ENCODE measurements at regions not wholly inside any gene's neighbourhood (a gene's known extent, or its start where the extent isn't known, plus 50 kb on each side); places are given as distances from the start of the nearest gene placed in this dataset.

DNA sequence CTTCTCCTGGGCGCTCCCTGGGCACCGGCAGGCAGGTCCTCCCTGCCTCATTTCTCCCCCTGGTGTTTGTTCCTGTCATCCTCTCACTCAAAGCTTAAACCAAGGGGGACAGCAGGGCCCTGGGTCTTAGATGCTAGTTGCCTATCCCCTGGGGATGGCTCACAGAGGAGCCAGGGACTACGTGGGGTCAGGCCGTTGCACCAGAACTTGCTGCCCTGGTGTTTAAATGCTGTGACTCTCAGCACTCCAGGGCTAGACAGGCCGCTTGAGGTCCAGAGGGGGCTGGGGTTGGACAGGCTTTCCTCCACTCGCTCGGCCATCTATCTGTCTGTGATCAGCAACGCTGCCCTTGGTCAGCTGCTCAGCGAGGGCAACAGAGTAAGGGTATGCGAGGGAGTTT, 340.3 kb downstream of the CXCL12 start:
- Histone ChIP-seq H3K36me3 (ENCODE audit: insufficient read depth, low read length) (no peaks in the 10 kb centered on the region), H3K4me1 (ENCODE audit: control insufficient read depth, insufficient read depth, low read length, unreplicated experiment) (peaks cover 6% of the 10 kb centered on the region), H3K27ac (ENCODE audit: low read depth, low read length) (no peak overlapping the region), H2AFZ (ENCODE audit: low read length, unreplicated experiment) (no peak overlapping the region), H3K4me3 (ENCODE audit: low read depth, low read length) (no peak overlapping the region), H3K79me2 (ENCODE audit: control insufficient read depth, insufficient read depth, low read length, unreplicated experiment) (no peaks in the 10 kb centered on the region), H3K27me3 (ENCODE audit: insufficient read depth, low read length) (no peaks in the 10 kb centered on the region)

DNA sequence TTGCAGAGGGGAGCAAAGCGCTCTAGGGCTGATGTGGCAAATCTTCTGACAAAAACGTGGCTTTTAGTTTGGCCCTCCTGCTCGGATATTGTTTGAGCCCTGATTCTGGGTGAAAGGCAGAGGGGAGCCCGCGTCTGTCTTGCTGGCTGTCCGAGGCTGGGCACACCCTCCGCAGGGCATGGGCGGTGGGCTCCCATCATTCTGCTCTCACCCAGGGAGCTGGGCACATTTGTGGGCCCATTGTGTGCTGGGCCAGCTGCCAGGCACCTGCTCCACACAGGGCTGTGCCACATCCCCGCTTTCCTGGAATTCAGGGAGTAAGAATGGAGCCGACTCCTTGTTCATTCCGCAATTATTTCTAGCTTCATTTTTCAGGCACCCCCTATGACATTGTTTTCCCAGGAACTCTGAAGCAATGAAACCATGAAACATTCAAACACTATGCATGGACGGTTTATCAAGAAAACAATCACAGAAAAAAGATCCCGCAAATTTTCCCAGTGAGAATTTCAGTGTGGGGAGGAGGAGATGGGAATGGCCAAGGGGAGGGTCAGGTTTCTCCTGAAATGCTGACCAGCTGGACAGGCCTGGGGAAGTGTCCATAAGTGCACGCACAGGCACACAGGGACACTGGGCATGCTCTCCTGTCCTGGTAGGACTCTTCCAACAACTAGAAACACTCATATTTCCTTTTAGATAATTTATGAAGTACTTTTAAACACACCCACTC, 341.1 kb downstream of the CXCL12 start:
- no peak overlapping the region for H3K27ac ChIP-seq (ENCODE audit: low read depth, low read length)
- H3K79me2 ChIP-seq (ENCODE audit: control insufficient read depth, insufficient read depth, low read length, unreplicated experiment): no peaks in the 10 kb centered on the region
- H2AFZ ChIP-seq (ENCODE audit: low read length, unreplicated experiment): no peak overlapping the region
- no peak overlapping the region for H3K4me3 ChIP-seq (ENCODE audit: low read depth, low read length)
- H3K4me1 ChIP-seq (ENCODE audit: control insufficient read depth, insufficient read depth, low read length, unreplicated experiment): peaks cover 8% of the 10 kb centered on the region
- no peaks in the 10 kb centered on the region for H3K36me3 ChIP-seq (ENCODE audit: insufficient read depth, low read length)
- H3K27me3 ChIP-seq (ENCODE audit: insufficient read depth, low read length): no peaks in the 10 kb centered on the region

DNA sequence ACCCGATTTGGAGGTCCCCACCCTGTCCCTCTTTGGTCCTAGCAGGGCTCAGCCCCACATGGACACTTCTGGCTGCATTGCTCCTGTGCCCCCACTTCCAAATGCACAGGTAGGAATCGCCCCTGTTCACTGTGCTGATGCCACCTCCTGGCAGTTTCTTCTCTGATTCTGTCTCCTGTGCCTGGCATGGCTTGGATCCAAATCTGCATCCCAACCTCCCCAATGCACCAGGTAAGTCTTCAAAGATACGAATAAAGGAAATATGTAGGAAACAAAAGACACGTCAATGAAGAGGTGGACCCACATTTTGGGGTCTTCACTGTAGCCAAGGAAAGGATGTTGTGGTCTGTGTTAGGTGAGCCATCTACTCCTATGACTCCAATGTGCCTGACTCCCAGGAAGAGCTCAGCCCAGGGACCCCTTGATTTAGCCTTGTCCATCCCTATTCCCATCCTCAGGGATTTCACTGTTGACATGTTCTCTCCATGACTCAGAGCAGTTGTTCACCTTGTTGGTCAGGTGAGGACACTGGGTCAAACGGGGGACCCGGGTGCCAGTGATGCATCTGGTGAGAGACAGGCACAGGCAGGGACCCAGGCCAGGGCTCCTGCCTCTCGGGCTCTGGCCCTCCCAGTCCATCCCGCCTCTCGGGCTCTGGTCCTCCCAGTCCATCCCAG, 341.8 kb downstream of the CXCL12 start:
- H3K4me1 ChIP-seq (ENCODE audit: control insufficient read depth, insufficient read depth, low read length, unreplicated experiment): peaks cover 8% of the 10 kb centered on the region

DNA sequence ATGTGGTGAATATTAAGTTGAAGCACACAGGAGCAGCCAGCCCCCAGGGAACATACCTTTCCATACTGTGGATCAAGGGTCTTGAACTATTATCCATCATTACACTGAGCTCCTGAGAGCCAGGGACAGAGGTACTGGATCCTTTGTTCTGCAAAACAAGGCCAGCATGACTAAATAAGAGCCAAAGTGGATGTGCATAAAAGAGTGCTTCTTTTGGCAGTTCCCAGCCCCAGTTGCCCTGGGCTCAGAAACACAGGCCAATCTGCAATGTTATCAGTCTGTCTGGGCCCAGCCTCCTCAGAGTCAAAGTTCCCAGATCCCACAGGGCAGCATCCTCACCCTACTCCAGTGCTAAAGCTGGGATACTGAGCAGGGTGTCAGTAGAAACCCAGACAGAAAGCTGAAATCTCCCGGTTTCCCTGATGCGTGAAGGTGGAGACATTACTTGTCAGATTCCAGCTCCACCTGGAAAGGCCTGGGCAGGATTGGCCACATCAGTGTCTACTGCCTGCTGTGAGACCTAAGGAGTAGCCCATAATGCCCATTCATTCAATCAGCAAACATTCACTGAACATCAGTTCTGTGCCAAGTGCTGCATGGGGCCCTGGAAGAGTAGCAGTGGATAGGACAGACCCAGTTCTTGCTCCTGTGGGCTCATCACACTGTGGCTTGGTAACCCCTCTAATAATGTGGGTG, 342.7 kb downstream of the CXCL12 start:
- H3K36me3 ChIP-seq (ENCODE audit: insufficient read depth, low read length): no peaks in the 10 kb centered on the region
- no peak overlapping the region for H3K27ac ChIP-seq (ENCODE audit: low read depth, low read length)
- no peaks in the 10 kb centered on the region for H3K27me3 ChIP-seq (ENCODE audit: insufficient read depth, low read length)
- H2AFZ ChIP-seq (ENCODE audit: low read length, unreplicated experiment): no peak overlapping the region
- H3K4me3 ChIP-seq (ENCODE audit: low read depth, low read length): no peak overlapping the region
- H3K79me2 ChIP-seq (ENCODE audit: control insufficient read depth, insufficient read depth, low read length, unreplicated experiment): no peaks in the 10 kb centered on the region
- H3K4me1 ChIP-seq (ENCODE audit: control insufficient read depth, insufficient read depth, low read length, unreplicated experiment): peaks cover 8% of the 10 kb centered on the region

More for the DNA sequence above, 341.8 kb downstream of the CXCL12 start:
- Histone ChIP-seq H3K79me2 (ENCODE audit: control insufficient read depth, insufficient read depth, low read length, unreplicated experiment) (no peaks in the 10 kb centered on the region), H3K36me3 (ENCODE audit: insufficient read depth, low read length) (no peaks in the 10 kb centered on the region), H3K27me3 (ENCODE audit: insufficient read depth, low read length) (no peaks in the 10 kb centered on the region), H3K27ac (ENCODE audit: low read depth, low read length) (no peak overlapping the region), H3K4me3 (ENCODE audit: low read depth, low read length) (no peak overlapping the region), H2AFZ (ENCODE audit: low read length, unreplicated experiment) (no peak overlapping the region)

DNA sequence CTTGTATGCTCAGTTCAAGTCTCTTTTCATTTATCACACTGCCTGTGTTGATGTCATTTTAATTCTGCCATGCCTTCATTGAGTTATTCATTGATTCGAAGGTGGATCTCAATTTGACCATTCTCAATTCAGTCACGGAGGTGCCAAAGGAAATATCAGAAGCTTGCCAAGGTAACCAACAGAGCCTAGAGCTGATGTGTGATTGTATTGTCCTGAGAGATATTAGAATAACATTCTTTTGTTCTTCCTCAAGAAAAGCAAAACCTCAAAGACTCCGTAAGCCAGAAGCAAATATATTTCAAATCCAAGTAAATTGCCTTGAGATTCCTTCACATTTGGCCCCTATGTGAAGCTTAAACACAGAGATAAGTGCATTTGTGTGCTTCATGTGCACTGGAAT, 345.3 kb downstream of the CXCL12 start:
- no peak overlapping the region for H2AFZ ChIP-seq (ENCODE audit: low read length, unreplicated experiment)
- H3K27me3 ChIP-seq (ENCODE audit: insufficient read depth, low read length): no peaks in the 10 kb centered on the region
- H3K4me1 ChIP-seq (ENCODE audit: control insufficient read depth, insufficient read depth, low read length, unreplicated experiment): peaks cover 8% of the 10 kb centered on the region
- no peak overlapping the region for H3K27ac ChIP-seq (ENCODE audit: low read depth, low read length)
- H3K4me3 ChIP-seq (ENCODE audit: low read depth, low read length): no peak overlapping the region
- no peaks in the 10 kb centered on the region for H3K36me3 ChIP-seq (ENCODE audit: insufficient read depth, low read length)
- no peaks in the 10 kb centered on the region for H3K79me2 ChIP-seq (ENCODE audit: control insufficient read depth, insufficient read depth, low read length, unreplicated experiment)

DNA sequence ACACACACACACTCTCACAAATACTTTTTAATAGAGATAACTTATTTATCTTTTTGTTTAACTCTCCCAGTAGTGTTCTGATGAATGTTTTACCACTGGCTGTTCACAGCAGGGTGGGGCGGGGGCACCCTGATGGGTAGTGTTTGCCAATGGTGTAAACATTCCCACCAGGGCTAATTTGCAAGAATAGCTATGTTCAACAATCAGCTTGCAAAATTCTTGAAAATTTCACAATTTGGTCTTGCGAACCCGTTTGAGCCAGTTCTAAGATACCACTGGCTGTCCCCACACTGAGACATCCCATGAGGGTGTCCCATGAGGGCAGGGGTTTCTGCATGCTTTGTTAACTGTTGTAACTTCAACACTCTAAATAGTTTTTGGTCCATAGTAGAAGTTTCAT, 348.5 kb downstream of the CXCL12 start:
- H3K4me3 ChIP-seq (ENCODE audit: low read depth, low read length): no peak overlapping the region
- H3K27ac ChIP-seq (ENCODE audit: low read depth, low read length): no peak overlapping the region
- H3K36me3 ChIP-seq (ENCODE audit: insufficient read depth, low read length): no peaks in the 10 kb centered on the region
- no peaks in the 10 kb centered on the region for H3K27me3 ChIP-seq (ENCODE audit: insufficient read depth, low read length)
- H3K4me1 ChIP-seq (ENCODE audit: control insufficient read depth, insufficient read depth, low read length, unreplicated experiment): peaks cover 18% of the 10 kb centered on the region
- H2AFZ ChIP-seq (ENCODE audit: low read length, unreplicated experiment): no peak overlapping the region
- H3K79me2 ChIP-seq (ENCODE audit: control insufficient read depth, insufficient read depth, low read length, unreplicated experiment): no peaks in the 10 kb centered on the region

DNA sequence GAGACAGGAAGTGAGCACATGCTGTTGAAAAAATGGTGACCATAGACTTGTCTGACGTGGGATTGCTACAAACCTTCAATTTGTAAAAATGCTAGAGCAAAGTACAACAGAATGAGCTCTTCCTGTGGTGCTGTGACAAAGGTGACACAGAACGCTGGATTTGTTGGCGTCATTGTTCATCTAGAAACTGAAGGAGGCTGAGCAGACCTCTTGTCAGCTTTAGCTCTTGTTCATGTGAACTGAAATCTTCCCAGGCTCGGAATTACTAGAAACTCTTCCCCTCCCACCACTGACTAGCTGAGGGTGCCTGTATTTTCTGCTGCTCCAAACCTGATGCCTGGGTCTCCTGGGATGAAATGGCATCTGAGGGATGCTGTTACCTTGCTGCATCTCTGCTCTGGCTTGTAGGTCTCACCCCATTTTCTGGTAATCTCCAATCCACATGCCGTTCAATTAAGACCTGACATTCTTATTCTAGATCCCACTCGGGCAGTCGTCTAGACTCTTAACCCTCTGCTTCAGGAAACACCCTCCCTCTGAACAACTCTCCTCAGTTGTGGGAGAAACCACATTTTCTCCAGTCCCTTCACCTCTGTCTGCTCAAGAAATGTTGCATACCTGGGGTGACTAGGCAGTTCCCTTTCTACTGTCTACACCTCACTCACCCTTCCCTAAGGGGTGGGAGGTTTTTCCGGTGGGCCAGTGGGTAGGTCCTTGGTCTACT, 349.3 kb downstream of the CXCL12 start:
- Histone ChIP-seq H3K4me1 (ENCODE audit: control insufficient read depth, insufficient read depth, low read length, unreplicated experiment) (peaks cover 18% of the 10 kb centered on the region), H2AFZ (ENCODE audit: low read length, unreplicated experiment) (no peak overlapping the region), H3K27ac (ENCODE audit: low read depth, low read length) (no peak overlapping the region), H3K4me3 (ENCODE audit: low read depth, low read length) (no peak overlapping the region), H3K79me2 (ENCODE audit: control insufficient read depth, insufficient read depth, low read length, unreplicated experiment) (no peaks in the 10 kb centered on the region), H3K27me3 (ENCODE audit: insufficient read depth, low read length) (no peaks in the 10 kb centered on the region), H3K36me3 (ENCODE audit: insufficient read depth, low read length) (no peaks in the 10 kb centered on the region)

DNA sequence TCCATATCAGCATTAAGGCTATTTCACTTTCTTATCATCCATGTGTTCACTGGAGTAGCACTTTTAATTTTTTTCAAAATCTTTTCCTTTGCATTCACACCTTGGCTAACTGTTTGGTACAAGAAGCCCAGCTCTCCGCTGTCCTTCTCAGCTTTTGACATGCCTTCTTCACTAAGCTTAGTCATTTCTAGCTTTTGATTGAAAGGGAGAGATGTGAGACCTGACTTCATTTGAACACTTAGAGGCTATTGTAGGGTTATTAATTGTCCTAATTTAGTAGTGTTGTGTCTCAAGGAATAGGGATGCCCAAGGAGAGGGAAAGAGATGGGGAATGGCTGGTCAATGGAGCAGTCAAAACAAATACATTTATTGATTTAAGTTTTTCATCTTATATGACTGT, 350.0 kb downstream of the CXCL12 start:
- no peak overlapping the region for H2AFZ ChIP-seq (ENCODE audit: low read length, unreplicated experiment)
- no peaks in the 10 kb centered on the region for H3K79me2 ChIP-seq (ENCODE audit: control insufficient read depth, insufficient read depth, low read length, unreplicated experiment)
- H3K27ac ChIP-seq (ENCODE audit: low read depth, low read length): no peak overlapping the region
- H3K27me3 ChIP-seq (ENCODE audit: insufficient read depth, low read length): no peaks in the 10 kb centered on the region
- no peaks in the 10 kb centered on the region for H3K36me3 ChIP-seq (ENCODE audit: insufficient read depth, low read length)
- peaks cover 15% of the 10 kb centered on the region for H3K4me1 ChIP-seq (ENCODE audit: control insufficient read depth, insufficient read depth, low read length, unreplicated experiment)
- H3K4me3 ChIP-seq (ENCODE audit: low read depth, low read length): no peak overlapping the region

DNA sequence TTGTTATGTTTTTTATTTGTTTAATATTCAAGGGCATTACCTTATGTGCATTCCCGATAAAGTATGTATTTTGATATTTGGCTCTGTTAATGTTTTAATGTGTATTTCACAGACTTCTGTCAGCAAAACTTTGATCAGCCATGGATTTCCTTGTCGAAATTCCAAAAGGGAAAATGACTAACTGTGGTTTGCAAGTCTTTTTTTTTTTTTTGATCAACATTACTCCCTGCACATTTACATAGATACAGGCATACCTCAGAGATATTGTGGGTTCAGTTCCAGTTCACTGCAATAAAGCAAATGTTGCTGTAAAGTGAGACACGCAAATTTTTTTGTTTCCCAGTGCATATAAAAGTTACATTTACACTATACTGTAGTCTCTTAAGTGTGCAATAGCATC, 351.9 kb downstream of the CXCL12 start:
- no peak overlapping the region for H3K27ac ChIP-seq (ENCODE audit: low read depth, low read length)
- no peak overlapping the region for H3K4me3 ChIP-seq (ENCODE audit: low read depth, low read length)
- H3K36me3 ChIP-seq (ENCODE audit: insufficient read depth, low read length): no peaks in the 10 kb centered on the region
- H3K4me1 ChIP-seq (ENCODE audit: control insufficient read depth, insufficient read depth, low read length, unreplicated experiment): peaks cover 10% of the 10 kb centered on the region
- no peaks in the 10 kb centered on the region for H3K27me3 ChIP-seq (ENCODE audit: insufficient read depth, low read length)
- no peaks in the 10 kb centered on the region for H3K79me2 ChIP-seq (ENCODE audit: control insufficient read depth, insufficient read depth, low read length, unreplicated experiment)
- H2AFZ ChIP-seq (ENCODE audit: low read length, unreplicated experiment): no peak overlapping the region

DNA sequence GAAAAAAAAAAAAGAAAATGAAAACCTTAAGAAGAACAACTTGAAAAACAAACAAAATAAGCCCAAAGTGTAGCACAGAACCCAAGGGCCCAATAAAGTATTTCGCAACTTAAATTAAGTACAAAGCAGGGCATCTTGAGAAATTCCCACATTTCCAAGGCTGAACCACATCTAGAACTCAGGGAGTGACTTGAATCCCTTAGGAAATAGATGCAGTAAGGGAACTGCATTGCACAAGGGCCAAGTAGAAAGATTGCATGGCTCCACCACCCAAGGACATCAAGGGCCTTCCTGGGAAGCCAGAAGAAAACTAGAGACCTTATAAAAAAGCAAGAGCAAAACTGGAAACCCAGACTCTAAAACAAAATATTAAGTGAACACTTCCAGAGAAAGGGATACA, 352.7 kb downstream of the CXCL12 start:
- no peak overlapping the region for H3K4me3 ChIP-seq (ENCODE audit: low read depth, low read length)
- no peaks in the 10 kb centered on the region for H3K36me3 ChIP-seq (ENCODE audit: insufficient read depth, low read length)
- no peak overlapping the region for H2AFZ ChIP-seq (ENCODE audit: low read length, unreplicated experiment)
- no peaks in the 10 kb centered on the region for H3K27me3 ChIP-seq (ENCODE audit: insufficient read depth, low read length)
- no peak overlapping the region for H3K27ac ChIP-seq (ENCODE audit: low read depth, low read length)
- peaks cover 10% of the 10 kb centered on the region for H3K4me1 ChIP-seq (ENCODE audit: control insufficient read depth, insufficient read depth, low read length, unreplicated experiment)
- H3K79me2 ChIP-seq (ENCODE audit: control insufficient read depth, insufficient read depth, low read length, unreplicated experiment): no peaks in the 10 kb centered on the region

All from ACC112 (cell line).